Skin of body (tissue), 1 donor: ENCODE measurements at regions not wholly inside any gene's neighbourhood (a gene's known extent, or its start where the extent isn't known, plus 50 kb on each side); places are given as distances from the start of the nearest gene placed in this dataset.

Experiments
- DNase-seq: peaks from one replicate; lab custom pipeline; 2025; lab: John Stamatoyannopoulos, UW

DNA sequence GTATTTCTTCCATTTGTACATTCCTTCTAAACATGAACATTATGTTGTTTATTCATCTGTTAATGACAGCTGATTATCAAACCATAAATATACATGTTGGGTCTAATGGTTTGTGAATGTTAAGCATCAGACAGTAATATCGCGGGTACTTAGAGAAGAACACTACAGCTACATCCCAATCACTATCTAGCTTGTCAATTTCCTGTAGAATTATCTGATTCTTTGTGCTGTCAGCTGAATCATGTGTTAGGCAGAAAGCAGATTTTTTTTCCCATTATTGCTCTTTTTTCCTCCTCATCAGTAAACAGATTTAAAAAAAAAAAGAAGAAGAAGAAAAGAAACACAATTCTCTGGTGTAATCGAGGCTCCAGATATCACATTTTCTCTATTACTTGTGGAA, 183.6 kb upstream of the CTBP2 start:
- DNase-seq = no peak

DNA sequence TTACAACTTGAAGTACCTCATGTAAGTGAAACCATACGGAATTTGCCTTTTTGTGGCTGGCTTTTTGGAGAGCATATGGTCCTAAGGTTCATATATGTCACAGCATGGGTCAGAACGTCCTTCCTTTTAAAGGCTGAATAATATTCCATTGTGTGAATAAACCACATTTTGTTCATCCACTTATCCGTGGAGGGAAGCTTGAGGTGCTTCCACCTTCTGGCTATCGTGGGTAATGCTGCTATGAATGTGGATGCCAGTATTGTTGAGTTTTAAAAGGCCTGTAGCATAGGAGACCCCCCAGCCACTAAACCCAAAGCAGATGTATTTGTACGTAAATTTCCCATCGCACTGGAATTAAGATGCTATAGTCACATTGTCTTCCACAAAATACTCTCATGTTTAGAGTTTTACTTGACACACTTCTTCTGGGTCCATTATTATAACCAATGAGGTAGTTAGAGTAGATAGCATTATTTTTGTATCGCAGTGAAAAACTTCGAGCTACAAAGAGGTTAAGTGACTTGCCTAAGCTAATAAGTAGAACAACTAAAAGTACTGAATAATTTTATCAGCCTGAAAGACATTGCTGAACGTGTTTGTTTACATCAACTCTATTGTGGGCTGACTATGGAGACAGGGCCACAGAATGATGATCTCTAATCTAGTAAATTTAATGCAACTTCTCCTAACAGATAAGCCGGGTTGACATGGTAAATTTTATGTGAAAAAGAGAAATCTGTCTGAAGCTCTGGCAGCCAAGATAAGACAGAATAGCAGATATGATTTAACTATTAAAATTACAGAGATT, 183.0 kb upstream of the CTBP2 start:
- no peak for DNase-seq

DNA sequence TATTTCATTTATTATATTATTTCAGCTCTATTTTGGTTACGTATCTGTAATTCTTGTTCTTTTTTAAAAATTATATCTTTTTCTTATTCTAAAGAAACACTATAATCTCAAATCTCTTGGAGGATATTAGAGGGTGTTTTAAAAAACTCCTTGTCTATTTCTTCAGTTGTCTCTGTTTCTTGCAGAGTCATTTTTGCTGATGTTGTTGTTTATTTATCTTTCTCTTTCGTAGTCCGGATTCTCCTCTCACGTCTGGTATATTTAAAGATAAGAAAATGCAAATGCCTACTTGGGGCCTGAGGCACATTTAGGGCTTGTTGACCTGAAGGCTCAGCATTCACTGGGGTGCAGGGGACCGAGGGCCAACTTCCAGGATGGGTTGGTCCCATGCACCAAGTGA, 181.2 kb upstream of the CTBP2 start:
- no peak for DNase-seq

DNA sequence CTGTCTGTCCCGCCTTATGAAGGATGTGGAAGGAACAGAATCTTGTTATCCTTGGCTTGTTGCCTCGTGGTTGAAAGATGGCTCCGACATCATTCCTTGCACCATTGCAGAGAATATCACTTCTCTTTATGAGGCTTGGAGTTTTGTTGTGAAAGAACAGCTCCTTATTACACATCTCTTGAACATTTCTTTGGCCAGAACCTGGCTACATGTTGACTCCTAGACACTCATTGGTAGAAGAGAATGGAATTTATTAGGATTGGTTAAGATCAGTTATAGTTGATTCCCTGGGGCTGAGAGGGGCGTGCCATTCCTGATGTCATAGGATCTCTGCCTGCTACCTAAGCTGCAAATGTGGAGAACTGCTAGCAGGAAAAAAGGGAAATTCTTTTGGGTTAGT, 180.5 kb upstream of the CTBP2 start:
- DNase-seq = no peak

DNA sequence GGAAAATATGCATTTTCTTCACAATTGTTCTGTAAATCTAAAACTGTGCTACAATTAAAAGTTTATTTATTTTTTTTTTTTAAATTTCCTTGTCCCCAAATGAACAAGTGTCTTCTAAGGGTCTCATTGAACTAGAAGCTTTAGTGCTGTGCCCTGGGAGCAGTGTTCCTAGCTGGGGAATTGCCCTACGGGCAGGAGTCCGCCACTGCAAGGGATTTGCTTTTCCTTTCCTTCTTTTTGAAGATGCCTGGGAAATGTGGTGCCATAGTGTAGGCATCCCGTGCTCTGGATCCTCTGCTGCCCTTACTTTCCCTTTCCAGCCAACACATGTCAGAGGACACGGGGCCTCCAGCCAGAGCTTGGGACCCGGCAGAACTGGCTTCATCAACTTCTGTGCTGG, 177.1 kb upstream of the CTBP2 start:
- DNase-seq = no peak

DNA sequence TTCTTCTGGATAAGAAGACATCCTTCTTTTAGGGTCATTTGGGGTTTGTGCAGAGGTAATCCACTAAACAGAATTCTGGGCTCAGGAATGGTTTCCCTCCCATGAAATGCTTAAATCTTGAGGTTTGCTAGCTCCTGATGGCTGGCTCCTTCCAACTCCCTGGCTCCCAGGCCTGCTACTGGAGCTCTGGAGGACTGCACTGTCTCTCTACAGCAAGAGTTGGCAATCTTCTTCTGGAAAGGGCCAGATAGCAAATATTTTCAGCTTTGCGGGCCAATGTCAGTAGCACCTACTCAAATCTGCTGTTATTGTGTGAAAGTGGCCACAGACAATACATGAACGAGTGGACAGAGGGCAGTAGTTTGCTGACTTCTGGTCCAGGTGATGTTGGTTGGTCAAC, 174.2 kb upstream of the CTBP2 start:
- no peak for DNase-seq

DNA sequence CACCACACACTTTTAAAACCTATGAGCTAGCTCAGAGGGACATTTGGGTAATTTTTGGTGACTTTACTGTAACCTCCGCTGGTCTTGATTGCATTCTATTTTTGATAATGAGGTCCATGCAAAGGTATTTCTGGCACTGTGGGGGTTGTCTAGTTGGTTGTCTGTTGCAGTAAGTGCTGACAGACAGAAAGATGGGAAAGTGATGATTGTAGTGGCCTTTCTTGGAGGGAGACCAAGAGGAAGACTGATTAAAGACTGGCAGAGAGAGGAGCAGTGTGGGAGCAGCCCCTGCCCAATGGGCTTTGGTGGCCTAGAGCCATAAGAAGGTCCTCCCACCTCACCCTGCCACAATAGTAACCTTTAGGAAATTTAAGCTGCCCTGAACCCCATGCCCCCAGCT, 173.4 kb upstream of the CTBP2 start:
- no peak for DNase-seq

DNA sequence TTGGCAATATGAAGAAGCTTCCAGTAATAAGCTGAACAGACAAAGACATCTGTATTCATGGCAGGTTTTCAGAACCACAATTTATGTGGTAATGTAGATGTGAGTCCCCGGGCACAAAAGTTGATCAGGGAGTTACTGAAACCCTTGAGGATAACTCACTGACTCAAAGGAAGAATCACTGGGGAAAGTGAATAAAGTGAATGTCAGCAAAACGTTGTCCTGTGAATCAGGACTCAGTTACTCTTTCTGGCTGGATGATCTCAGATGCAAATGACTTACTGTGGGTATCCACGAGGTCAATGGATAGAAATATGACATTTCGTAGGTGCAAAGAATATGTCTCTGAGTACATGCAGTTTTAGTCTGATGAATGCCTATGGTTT, 172.8 kb upstream of the CTBP2 start:
- DNase-seq = no peak

DNA sequence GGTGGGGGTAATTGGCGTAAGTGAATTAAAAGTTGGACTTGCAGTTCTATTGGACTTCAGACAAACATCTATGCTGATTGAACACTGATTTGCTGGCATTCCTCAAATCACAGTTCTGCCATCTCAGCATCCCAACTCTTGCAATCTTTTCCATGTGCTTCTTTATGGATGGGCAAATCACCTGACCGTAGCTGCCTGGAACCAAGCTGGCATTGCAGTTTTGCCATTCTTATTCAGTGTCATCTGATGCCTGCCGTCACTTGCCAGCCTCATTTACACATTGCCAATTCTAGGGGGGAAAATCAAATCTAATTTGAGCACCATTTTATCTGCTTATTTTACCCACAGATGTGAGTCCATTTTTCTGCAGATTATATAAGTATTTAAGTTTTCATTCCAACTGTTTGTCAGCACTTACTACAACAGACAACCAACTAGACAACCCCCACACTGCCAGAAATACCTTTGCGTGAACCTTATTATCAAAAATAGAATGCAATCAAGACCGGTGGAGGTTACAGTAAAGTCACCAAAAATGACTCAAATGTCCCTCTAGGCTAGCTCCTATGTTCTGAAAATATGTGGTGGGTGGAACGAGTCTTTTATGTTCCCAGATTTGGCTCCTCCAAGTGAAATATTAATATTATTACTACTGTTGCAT, 172.3 kb upstream of the CTBP2 start:
- no peak for DNase-seq

DNA sequence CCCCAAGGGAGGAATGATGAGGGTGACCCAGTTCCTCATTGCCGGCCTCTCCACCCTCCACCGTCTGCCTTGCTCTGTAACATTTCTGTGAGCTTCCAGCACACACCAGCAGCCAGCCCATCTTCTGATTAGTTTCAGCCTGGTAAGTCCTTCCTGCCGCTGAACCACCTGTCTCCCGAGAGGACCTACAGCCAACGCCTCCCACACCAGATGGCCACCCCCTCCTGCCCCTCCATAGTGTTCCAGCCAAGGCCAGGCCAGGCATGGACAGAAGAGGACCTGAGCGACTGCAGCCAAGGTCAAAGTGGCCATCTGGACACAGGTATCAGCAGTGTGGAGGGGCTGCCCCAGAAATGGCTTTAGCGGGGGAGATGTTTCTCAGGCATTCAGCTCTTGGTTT, 170.7 kb upstream of the CTBP2 start:
- DNase-seq = no peak

DNA sequence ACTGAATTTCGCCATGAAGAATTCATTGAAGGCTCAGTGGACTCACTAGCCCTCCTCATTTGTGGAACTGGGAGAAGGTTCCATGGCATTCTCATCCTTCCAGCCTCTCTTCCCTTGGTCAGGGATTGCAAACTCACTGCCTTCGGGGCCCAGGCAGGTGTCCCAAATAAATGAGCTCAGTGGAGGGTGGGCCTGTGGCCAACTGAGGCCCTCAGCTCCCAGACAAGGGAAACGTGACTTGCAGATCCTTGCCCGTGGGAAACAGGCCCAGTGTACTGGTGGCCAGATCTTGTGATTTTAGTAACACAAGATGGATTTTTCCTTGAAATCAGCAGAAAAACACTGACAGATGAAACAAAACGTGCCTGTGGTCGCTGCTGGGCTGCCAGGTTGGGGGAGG, 168.7 kb upstream of the CTBP2 start:
- DNase-seq = no peak

DNA sequence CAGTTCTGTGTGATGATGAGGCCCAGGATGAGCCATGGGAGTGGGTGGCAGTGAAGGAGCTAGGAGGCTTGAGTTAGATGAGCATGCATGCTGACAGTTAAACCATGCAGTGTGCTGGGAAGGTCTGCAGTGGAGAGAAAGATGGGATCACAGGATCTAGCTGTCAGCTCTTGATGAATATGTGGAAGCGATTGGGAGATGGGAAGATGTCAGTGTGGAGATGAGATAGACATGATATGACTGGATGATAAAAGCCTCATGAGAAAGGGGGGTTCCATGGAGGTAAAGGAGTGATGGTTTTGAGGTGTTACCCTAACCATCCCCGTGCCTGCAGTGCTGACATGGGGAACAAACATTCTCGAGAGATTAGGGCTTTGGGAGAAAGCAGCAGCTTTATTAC, 165.0 kb upstream of the CTBP2 start:
- no peak for DNase-seq

DNA sequence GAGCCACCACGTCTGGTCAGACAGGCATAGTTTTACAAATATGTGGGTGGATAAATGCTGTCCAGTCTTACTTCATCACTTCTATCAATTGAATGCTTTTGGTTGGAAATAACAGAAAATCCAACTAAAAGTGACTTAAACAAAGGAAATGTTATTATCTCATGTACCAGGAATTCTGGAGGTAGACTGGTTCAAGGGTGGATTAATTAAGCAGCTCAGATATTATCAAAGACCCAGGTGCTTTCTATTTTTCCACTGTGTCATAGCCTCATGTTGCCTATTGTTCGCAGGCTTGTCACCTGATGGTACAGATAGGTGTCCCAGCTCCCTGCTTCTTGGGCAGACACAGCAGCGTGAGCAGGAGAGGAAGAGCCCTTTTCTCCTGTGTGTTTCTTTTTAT, 156.1 kb upstream of the CTBP2 start:
- no peak for DNase-seq

DNA sequence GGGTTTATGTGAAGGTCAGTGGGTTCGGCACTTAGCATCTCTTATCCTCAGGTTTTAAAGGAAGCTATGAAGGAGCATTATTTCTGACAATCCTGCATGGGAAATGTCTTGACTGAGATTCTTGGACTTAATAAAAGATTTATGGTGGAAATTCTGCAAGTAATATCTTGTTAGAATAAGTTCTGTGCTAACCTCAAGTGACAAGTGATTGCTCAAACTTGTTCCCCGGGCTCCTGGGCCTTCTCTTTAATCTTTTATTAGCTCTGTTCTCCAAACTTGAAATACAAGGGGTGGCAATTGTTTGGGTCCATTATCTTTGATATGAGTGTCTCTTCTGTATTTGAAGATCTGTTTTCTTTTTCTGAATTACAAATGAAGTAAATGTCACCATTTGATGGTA, 140.6 kb upstream of the CTBP2 start:
- DNase-seq = no peak

DNA sequence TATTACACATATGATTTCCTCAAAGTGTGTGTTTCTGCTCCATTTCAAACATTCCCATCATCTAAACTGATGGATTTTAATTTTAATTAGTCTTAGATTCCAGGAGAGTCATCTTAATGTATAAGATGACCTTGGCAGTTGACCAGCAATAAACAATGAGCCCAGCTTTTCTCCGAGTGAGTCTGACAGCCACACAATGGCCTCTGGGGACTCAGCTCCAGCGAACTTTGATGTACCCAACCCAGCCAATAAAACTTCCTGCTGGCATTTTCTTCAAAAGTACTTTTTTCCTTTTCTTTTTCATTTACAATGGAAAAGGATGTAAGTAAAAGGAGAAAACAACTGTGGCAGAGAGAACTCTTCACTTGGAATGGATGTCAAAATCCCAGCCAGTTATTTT, 139.1 kb upstream of the CTBP2 start:
- no peak for DNase-seq

DNA sequence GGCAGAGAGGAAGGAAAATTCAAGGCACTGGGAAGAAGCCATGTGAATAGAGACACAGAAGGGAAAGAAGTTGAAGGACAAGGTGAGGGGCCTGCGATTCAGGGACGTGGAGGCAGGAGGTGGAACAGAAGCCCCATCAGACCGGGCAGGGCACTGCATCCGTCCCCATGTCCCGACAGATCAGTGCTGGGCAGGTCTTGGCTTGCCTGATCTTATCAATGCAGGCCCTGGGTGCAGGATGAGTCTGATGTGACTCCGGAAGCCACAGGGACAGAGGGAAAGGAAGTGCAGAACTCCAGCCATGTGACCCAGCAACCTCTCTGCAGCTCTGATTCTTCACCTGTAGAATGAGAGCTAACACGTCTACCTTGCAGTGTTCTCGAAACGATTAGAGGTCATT, 136.2 kb upstream of the CTBP2 start:
- no peak for DNase-seq

DNA sequence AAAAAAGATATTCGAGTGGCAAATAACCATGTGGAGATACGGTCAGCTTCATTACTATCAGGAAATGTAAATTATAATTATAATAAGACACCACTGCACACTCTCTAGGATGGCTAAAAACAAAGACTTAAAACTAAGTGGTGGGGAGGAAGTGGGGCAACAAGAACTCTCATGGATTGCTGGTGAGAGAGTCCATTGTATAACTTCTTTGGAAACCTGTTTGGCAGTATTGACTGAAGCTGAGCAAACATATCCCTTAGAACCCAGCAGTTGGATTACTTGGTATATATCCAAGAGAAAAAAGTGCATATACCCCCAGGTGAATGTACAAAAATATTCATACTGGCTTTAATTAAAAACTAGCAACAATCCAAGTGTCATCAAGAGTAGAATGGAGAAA, 133.7 kb upstream of the CTBP2 start:
- DNase-seq = no peak

DNA sequence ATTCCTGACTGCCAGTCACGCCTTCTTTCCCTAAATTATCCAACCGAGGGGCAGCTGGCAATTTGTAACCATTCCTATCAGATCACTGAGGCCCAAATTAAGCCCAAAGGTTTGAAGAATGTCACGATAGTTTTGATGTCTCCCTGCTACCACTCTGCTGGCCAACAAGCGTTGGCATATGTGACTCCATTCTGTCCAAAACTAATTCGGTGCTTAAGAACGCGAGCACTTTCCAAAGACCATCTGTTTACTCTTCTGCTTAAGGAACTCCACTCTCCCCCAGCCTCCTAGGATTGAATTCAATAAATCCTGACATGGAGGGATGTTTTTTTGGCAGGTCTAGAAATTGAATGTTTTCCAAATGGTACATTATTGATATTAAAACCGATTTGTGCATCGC, 131.5 kb upstream of the CTBP2 start:
- DNase-seq = no peak

DNA sequence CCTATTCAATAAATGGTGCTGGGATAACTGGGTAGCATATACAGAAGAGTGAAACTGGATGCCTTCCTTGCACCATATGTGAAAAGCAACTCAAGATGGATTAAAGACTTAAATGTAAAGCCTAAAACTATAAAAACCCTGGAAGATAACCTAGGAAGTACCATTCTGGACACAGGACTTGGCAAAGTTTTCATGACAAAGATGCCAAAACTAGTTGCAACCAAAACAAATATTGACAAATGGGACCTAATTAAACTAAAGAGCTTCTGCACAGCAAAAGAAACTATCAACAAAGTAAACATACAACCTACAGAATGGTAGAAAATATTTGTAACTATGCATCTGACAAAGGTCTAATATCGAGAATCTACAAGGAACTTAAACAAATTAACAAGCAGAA, 129.1 kb upstream of the CTBP2 start:
- no peak for DNase-seq

DNA sequence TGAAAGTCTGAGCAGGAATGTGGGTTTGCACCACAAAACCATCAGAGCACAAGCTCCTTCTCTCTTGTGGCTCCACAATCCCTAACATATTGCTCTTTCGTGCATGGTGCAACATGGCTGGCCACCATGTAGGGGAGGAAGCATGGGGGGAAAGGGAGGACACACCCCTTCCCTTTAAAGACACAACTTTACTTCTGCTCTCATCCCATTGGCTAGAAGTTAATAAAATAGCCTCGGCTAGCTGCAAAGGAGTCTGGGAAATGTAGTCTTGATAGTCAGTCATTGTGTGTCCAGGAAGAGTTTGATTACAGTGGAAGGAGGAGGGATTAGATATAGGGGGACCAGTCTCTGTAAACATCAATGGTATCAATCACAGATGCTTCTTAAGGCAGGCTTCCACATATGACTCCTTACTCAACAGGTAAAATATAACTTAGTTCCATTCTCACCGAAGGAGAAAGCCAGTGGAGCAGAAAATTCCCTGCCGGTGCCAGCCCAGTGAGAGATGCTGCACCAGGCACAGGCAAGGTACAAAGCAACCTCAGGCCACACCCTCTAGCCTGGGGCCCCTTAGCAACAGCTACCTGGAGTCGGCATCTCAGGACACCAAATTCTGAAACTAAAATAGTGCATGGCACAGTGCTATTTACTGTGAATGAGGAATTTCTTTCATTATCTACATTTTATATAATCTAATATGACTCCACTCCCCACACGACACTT, 124.7 kb upstream of the CTBP2 start:
- DNase-seq = no peak

DNA sequence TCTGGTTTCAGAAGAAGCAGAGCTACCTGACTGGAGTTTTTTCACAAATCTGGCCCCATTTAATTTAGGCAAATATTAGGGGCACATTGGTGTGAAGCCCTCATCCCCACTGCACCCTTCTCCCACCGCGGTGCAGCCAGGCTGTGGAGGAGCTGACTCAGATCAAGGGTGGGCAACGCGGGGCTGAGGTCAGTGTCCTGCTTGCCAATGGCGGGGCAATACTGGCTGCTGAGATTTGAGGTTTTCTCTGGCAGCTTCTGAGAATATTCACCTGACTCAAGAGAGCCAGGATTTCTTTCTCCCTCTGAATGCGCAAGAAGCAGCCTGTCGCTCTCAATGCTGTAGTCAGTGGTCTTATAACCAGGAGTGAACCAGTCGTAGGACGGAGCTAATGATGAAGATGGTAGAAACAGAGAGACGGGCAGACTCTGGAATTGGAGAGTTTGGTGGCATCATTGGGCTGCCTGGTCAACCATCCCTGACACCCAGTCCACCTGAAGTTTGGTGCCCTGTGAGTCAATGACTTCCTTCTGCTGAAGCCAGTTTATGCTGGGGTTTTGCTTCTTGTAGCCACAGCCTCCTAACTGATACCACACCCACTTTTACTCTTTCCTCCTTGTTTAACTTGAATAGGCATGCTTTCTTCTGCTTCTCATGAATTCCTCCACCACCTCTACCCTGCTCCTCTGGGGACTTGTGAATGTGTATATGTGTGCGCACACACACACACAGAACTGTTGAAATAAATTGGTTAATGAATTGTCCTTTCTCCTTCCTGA, 123.7 kb upstream of the CTBP2 start:
- DNase-seq = no peak
